Karpas-422 (cell line): ENCODE measurements at regions not wholly inside any gene's neighbourhood (a gene's known extent, or its start where the extent isn't known, plus 50 kb on each side); places are given as distances from the start of the nearest gene placed in this dataset.
"Not testable (repeated sequence)": the region's sequence is repeated elsewhere in the genome, so short reads cannot be mapped to it uniquely, and the experiment has no call there.

Experiments
- DNase-seq: peaks from one replicate; pipeline ENCODE4 v3.0.0-alpha.2; 2015
- H2AFZ ChIP-seq: fragments of 200-600 bp; sonication (generic); 2 replicates; pipeline ENCODE4 v1.6.1; 2014; ENCODE audit warnings: antibody characterized with exemption, low read length, mixed read lengths
- H3K27ac ChIP-seq: fragments of 200-600 bp; sonication (generic); 2 replicates; pipeline ENCODE4 v1.5.1; 2014; ENCODE audit warnings: mild to moderate bottlenecking, low read length, moderate library complexity
- H3K27me3 ChIP-seq: fragments of 200-600 bp; sonication (generic); 2 replicates; pipeline ENCODE4 v1.6.1; 2014; ENCODE audit warnings: low read length, mixed read lengths
- H3K36me3 ChIP-seq: fragments of 200-600 bp; sonication (generic); 2 replicates; pipeline ENCODE4 v1.6.1; 2014; ENCODE audit warnings: low read length, mixed read lengths; ENCODE audit not compliant: insufficient read depth
- H3K4me1 ChIP-seq: fragments of 200-600 bp; sonication (generic); 2 replicates; pipeline ENCODE4 v1.6.1; 2014; ENCODE audit warnings: mild to moderate bottlenecking, low read length, mixed read lengths
- H3K4me2 ChIP-seq: fragments of 200-600 bp; sonication (generic); 2 replicates; pipeline ENCODE4 v1.6.1; 2014; ENCODE audit warnings: low read length, low read depth, mild to moderate bottlenecking; ENCODE audit not compliant: poor library complexity, severe bottlenecking
- H3K4me3 ChIP-seq: fragments of 200-600 bp; sonication (generic); 2 replicates; pipeline ENCODE4 v1.5.1; 2014; ENCODE audit warnings: mild to moderate bottlenecking, antibody characterized with exemption, low read length, mixed read lengths
- H3K79me2 ChIP-seq: fragments of 200-600 bp; sonication (generic); 2 replicates; pipeline ENCODE4 v1.6.1; 2014; ENCODE audit warnings: mild to moderate bottlenecking, low read length, mixed read lengths
- H3K9ac ChIP-seq: fragments of 200-600 bp; sonication (generic); 2 replicates; pipeline ENCODE4 v1.6.0; 2014; ENCODE audit warnings: low read length
- H3K9me2 ChIP-seq: fragments of 200-600 bp; sonication (generic), shearing (Covaris generic); replicated peaks from 2 replicates; pipeline ENCODE4 v1.6.0; 2014; ENCODE audit warnings: mild to moderate bottlenecking, low read length, moderate library complexity; ENCODE audit not compliant: insufficient read depth
- H3K9me3 ChIP-seq: fragments of 300-700, 200-600 bp; sonication (generic); 2 replicates; pipeline ENCODE4 v1.6.1; 2014; ENCODE audit warnings: low read length, mixed read lengths
- H4K20me1 ChIP-seq: fragments of 200-600 bp; sonication (generic); 2 replicates; pipeline ENCODE4 v1.6.1; 2014; ENCODE audit warnings: mild to moderate bottlenecking, antibody characterized with exemption, low read length, low read depth; ENCODE audit not compliant: insufficient read depth

GRCh38 chr7:145831616-145832206, 284.9 kb upstream of the CNTNAP2 start:
- H2AFZ ChIP-seq: no peak overlapping the region
- no peaks in the 10 kb centered on the region for H3K4me1 ChIP-seq
- no peaks in the 10 kb centered on the region for H3K36me3 ChIP-seq
- H3K79me2 ChIP-seq: no peaks in the 10 kb centered on the region
- H3K27ac ChIP-seq: no peak overlapping the region
- H3K9me2 ChIP-seq: no peaks in the 10 kb centered on the region
- H4K20me1 ChIP-seq: no peaks in the 10 kb centered on the region
- no peaks in the 10 kb centered on the region for H3K27me3 ChIP-seq
- no peak for DNase-seq
- H3K4me3 ChIP-seq: no peak overlapping the region
- peaks cover 30% of the 10 kb centered on the region for H3K9me3 ChIP-seq
- no peak overlapping the region for H3K4me2 ChIP-seq
- H3K9ac ChIP-seq: no peak overlapping the region

- no peak overlapping the region for H3K27ac ChIP-seq
- no peak overlapping the region for H2AFZ ChIP-seq
- no peaks in the 10 kb centered on the region for H3K79me2 ChIP-seq
- DNase-seq: no peak
- H3K4me2 ChIP-seq: no peak overlapping the region
- H4K20me1 ChIP-seq: no peaks in the 10 kb centered on the region
- H3K4me1 ChIP-seq: no peaks in the 10 kb centered on the region
- peaks cover 14% of the 10 kb centered on the region for H3K9me3 ChIP-seq
- H3K27me3 ChIP-seq: no peaks in the 10 kb centered on the region
- no peak overlapping the region for H3K9ac ChIP-seq
- H3K9me2 ChIP-seq: no peaks in the 10 kb centered on the region
- H3K4me3 ChIP-seq: no peak overlapping the region
- no peaks in the 10 kb centered on the region for H3K36me3 ChIP-seq
Observed at GRCh38 chr7:145817687-145818086, 298.9 kb upstream of the CNTNAP2 start.

- no peaks in the 10 kb centered on the region for H3K36me3 ChIP-seq
- H3K4me3 ChIP-seq: no peak overlapping the region
- DNase-seq: no peak
- H3K27ac ChIP-seq: no peak overlapping the region
- no peak overlapping the region for H2AFZ ChIP-seq
- H3K79me2 ChIP-seq: no peaks in the 10 kb centered on the region
- H4K20me1 ChIP-seq: no peaks in the 10 kb centered on the region
- H3K9me3 ChIP-seq: peaks cover 21% of the 10 kb centered on the region
- H3K9me2 ChIP-seq: no peaks in the 10 kb centered on the region
- no peaks in the 10 kb centered on the region for H3K27me3 ChIP-seq
- H3K4me2 ChIP-seq: no peak overlapping the region
- no peak overlapping the region for H3K9ac ChIP-seq
- no peaks in the 10 kb centered on the region for H3K4me1 ChIP-seq
Observed at GRCh38 chr7:145812218-145812617, 304.4 kb upstream of the CNTNAP2 start.

- not testable (repeated sequence) for H3K9ac ChIP-seq, H4K20me1 ChIP-seq, H3K4me3 ChIP-seq, H3K36me3 ChIP-seq, DNase-seq, H3K4me2 ChIP-seq, H3K4me1 ChIP-seq, H3K27ac ChIP-seq, H3K9me2 ChIP-seq, H2AFZ ChIP-seq, H3K27me3 ChIP-seq, H3K79me2 ChIP-seq
- peaks cover 12% of the 10 kb centered on the region for H3K9me3 ChIP-seq
Observed at GRCh38 chr7:145805496-145805895, 311.1 kb upstream of the CNTNAP2 start.

- Histone ChIP-seq H3K36me3 (no peaks in the 10 kb centered on the region), H3K9me2 (no peaks in the 10 kb centered on the region), H3K9ac (no peak overlapping the region), H4K20me1 (no peaks in the 10 kb centered on the region), H3K27ac (no peak overlapping the region), H3K27me3 (no peaks in the 10 kb centered on the region), H3K4me1 (no peaks in the 10 kb centered on the region), H3K4me2 (no peak overlapping the region), H3K9me3 (peaks cover 19% of the 10 kb centered on the region), H3K79me2 (no peaks in the 10 kb centered on the region), H2AFZ (no peak overlapping the region), H3K4me3 (no peak overlapping the region)
- DNase-seq: no peak
Observed at GRCh38 chr7:145797507-145797906, 319.1 kb upstream of the CNTNAP2 start.

- no peak overlapping the region for H3K27ac ChIP-seq
- H3K79me2 ChIP-seq: no peaks in the 10 kb centered on the region
- no peak overlapping the region for H3K4me2 ChIP-seq
- no peaks in the 10 kb centered on the region for H3K9me2 ChIP-seq
- no peak overlapping the region for H3K9ac ChIP-seq
- no peak overlapping the region for H2AFZ ChIP-seq
- no peak for DNase-seq
- H3K36me3 ChIP-seq: no peaks in the 10 kb centered on the region
- H4K20me1 ChIP-seq: no peaks in the 10 kb centered on the region
- H3K27me3 ChIP-seq: no peaks in the 10 kb centered on the region
- no peak overlapping the region for H3K4me3 ChIP-seq
- H3K9me3 ChIP-seq: peaks cover 23% of the 10 kb centered on the region
- H3K4me1 ChIP-seq: no peaks in the 10 kb centered on the region
Observed at GRCh38 chr7:145795132-145795531, 321.5 kb upstream of the CNTNAP2 start.

GRCh38 chr7:145784809-145785780, 331.5 kb upstream of the CNTNAP2 start:
- Histone ChIP-seq H2AFZ (no peak overlapping the region), H3K4me2 (no peak overlapping the region), H4K20me1 (no peaks in the 10 kb centered on the region), H3K9ac (no peak overlapping the region), H3K79me2 (no peaks in the 10 kb centered on the region), H3K9me2 (no peaks in the 10 kb centered on the region), H3K27ac (no peak overlapping the region), H3K36me3 (no peaks in the 10 kb centered on the region), H3K4me3 (no peak overlapping the region), H3K27me3 (no peaks in the 10 kb centered on the region), H3K4me1 (no peaks in the 10 kb centered on the region), H3K9me3 (peaks cover 10% of the 10 kb centered on the region)
- DNase-seq: no peak

- not testable (repeated sequence) for DNase-seq, H3K9me2 ChIP-seq, H4K20me1 ChIP-seq, H3K4me3 ChIP-seq, H3K9ac ChIP-seq, H3K79me2 ChIP-seq, H2AFZ ChIP-seq, H3K4me2 ChIP-seq, H3K27ac ChIP-seq, H3K27me3 ChIP-seq, H3K36me3 ChIP-seq, H3K9me3 ChIP-seq, H3K4me1 ChIP-seq
Observed at GRCh38 chr7:145781388-145781787, 335.2 kb upstream of the CNTNAP2 start.
